Mesenchymal stem cell (in vitro differentiated cells and primary cell): ENCODE measurements at regions not wholly inside any gene's neighbourhood (a gene's known extent, or its start where the extent isn't known, plus 50 kb on each side); places are given as distances from the start of the nearest gene placed in this dataset.

Experiments
- DNase-seq: peaks from one replicate; pipeline ENCODE4 v3.0.0-alpha.2; 2013
- H2AFZ ChIP-seq: one replicate; pipeline ENCODE4 v1.6.1; 2013; ENCODE audit warnings: low read depth, mild to moderate bottlenecking, control low read depth, inconsistent platforms, low read length, moderate library complexity
- H2AK5ac ChIP-seq: 2 replicates; pipeline ENCODE4 v1.6.1; 2013; ENCODE audit warnings: low read length, moderate library complexity, mild to moderate bottlenecking, inconsistent platforms; ENCODE audit not compliant: severe bottlenecking
- H2BK120ac ChIP-seq: one replicate; pipeline ENCODE4 v1.6.1; 2013; ENCODE audit warnings: low read depth, mild to moderate bottlenecking, inconsistent platforms, low read length, moderate library complexity
- H2BK12ac ChIP-seq, 2 experiments: one replicate each; pipeline ENCODE4 v1.6.1; 2013; ENCODE audit warnings: inconsistent platforms in 2 of 2, low read length in 2 of 2, mild to moderate bottlenecking in 2 of 2, moderate library complexity in 2 of 2, control low read depth in 1 of 2
- H2BK15ac ChIP-seq: one replicate; pipeline ENCODE4 v1.6.1; 2013; ENCODE audit warnings: mild to moderate bottlenecking, low read depth, inconsistent platforms; ENCODE audit not compliant: poor library complexity, severe bottlenecking
- H2BK5ac ChIP-seq: 2 replicates; pipeline ENCODE4 v1.6.1; 2013; ENCODE audit warnings: low read depth, mild to moderate bottlenecking, low read length, control low read depth, inconsistent platforms; ENCODE audit not compliant: poor library complexity, severe bottlenecking
- H3K14ac ChIP-seq, 2 experiments: one replicate each; pipeline ENCODE4 v1.6.1; 2013; ENCODE audit warnings: inconsistent platforms in 2 of 2, low read length in 2 of 2, control low read depth in 1 of 2, mild to moderate bottlenecking in 1 of 2, moderate library complexity in 1 of 2
- H3K18ac ChIP-seq, 2 experiments: one replicate each; pipeline ENCODE4 v1.6.1; 2013; ENCODE audit warnings: inconsistent platforms in 2 of 2, low read length in 2 of 2, control low read depth in 1 of 2, low read depth in 1 of 2, mild to moderate bottlenecking in 1 of 2
- H3K23ac ChIP-seq, 2 experiments: one replicate each; pipeline ENCODE4 v1.6.1; 2013; ENCODE audit warnings: inconsistent platforms in 2 of 2, low read length in 2 of 2, mild to moderate bottlenecking in 2 of 2, moderate library complexity in 2 of 2, control low read depth in 1 of 2
- H3K27ac ChIP-seq: 2 replicates; pipeline ENCODE4 v1.5.1; 2013; ENCODE audit warnings: mild to moderate bottlenecking, moderate library complexity, low read length, control low read depth, inconsistent platforms; ENCODE audit not compliant: poor library complexity, severe bottlenecking
- H3K27me3 ChIP-seq, 2 experiments: 2 replicates each; pipeline versions ENCODE4 v1.6.1 to v1.7.0; 2013; ENCODE audit warnings: low read length in 2 of 2, mild to moderate bottlenecking in 2 of 2, moderate library complexity in 2 of 2, control low read depth in 1 of 2, inconsistent platforms in 1 of 2; ENCODE audit not compliant: control insufficient read depth in 1 of 2, insufficient read depth in 1 of 2
- H3K36me3 ChIP-seq, 2 experiments: 2 replicates each; pipeline versions ENCODE4 v1.6.1 to v1.7.0; 2013; ENCODE audit warnings: low read length in 2 of 2, control low read depth in 1 of 2, inconsistent platforms in 1 of 2, low read depth in 1 of 2, mild to moderate bottlenecking in 1 of 2; ENCODE audit not compliant: insufficient read depth in 2 of 2, control insufficient read depth in 1 of 2
- H3K4ac ChIP-seq, 2 experiments: one replicate each; pipeline ENCODE4 v1.6.1; 2013; ENCODE audit warnings: inconsistent platforms in 2 of 2, low read length in 2 of 2, mild to moderate bottlenecking in 2 of 2, moderate library complexity in 2 of 2, control low read depth in 1 of 2, low read depth in 1 of 2
- H3K4me1 ChIP-seq: 2 replicates; pipeline ENCODE4 v1.6.1; 2013; ENCODE audit warnings: low read depth, low read length, control low read depth; ENCODE audit not compliant: control insufficient read depth, insufficient read depth
- H3K4me2 ChIP-seq: 2 replicates; pipeline ENCODE4 v1.6.1; 2013; ENCODE audit warnings: low read length, mild to moderate bottlenecking, inconsistent platforms; ENCODE audit not compliant: poor library complexity, severe bottlenecking
- H3K4me3 ChIP-seq, 2 experiments: 2 replicates each; pipeline versions ENCODE4 v1.5.1 to v1.7.0; 2013; ENCODE audit warnings: low read length in 2 of 2, mild to moderate bottlenecking in 2 of 2, control low read depth in 1 of 2, low read depth in 1 of 2; ENCODE audit not compliant: insufficient read depth in 1 of 2
- H3K79me1 ChIP-seq: replicated peaks from 2 replicates; pipeline ENCODE4 v1.6.1; 2013; ENCODE audit warnings: mild to moderate bottlenecking, control low read depth, low read length, inconsistent platforms; ENCODE audit not compliant: poor library complexity, severe bottlenecking
- H3K9ac ChIP-seq: 2 replicates; pipeline ENCODE4 v1.7.0; 2013; ENCODE audit warnings: mild to moderate bottlenecking, low read length, moderate library complexity
- H3K9me3 ChIP-seq: 2 replicates; pipeline ENCODE4 v1.7.0; 2013; ENCODE audit warnings: mild to moderate bottlenecking, low read length; ENCODE audit not compliant: control insufficient read depth
- H4K8ac ChIP-seq: one replicate; pipeline ENCODE4 v1.6.1; 2013; ENCODE audit warnings: inconsistent platforms, mild to moderate bottlenecking, low read length, moderate library complexity
- H4K91ac ChIP-seq: one replicate; pipeline ENCODE4 v1.6.1; 2013; ENCODE audit warnings: mild to moderate bottlenecking, low read length, inconsistent platforms
- WGBS: methylation state at CpG from one replicate; pipeline ENCODE4 v1.1.7; 2013; ENCODE audit warnings: mixed read lengths; 5-methylcytosine and 5-hydroxymethylcytosine counted together

- Histone ChIP-seq H3K4me2 (no peak overlapping the region), H3K4me1 (no peaks in the 10 kb centered on the region), H3K23ac (no peak overlapping the region), H3K36me3 (no peaks in the 10 kb centered on the region), H3K4ac (no peak overlapping the region), H2BK15ac (no peak overlapping the region), H2AFZ (no peak overlapping the region), H3K9ac (no peak overlapping the region), H3K27me3 (no peaks in the 10 kb centered on the region), H2BK12ac (no peak overlapping the region), H3K27ac (no peak overlapping the region), H4K91ac (no peak overlapping the region), H3K18ac (no peak overlapping the region), H2BK120ac (no peak overlapping the region), H3K4me3 (no peak overlapping the region), H3K79me1 (no peaks in the 10 kb centered on the region), H3K9me3 (no peaks in the 10 kb centered on the region), H3K14ac (no peak overlapping the region), H2BK5ac (no peak overlapping the region), H4K8ac (no peak overlapping the region), H2AK5ac (no peak overlapping the region)
- no peak for DNase-seq
- WGBS: 67% methylated on average over 1 of the region's 3 CpGs
Measured at GRCh38 chr18:5646739-5647138, 102.9 kb upstream of the EPB41L3 start.

- WGBS: 85% methylated on average over 6 of the region's 7 CpGs
Measured at GRCh38 chr18:5643288-5643687, 99.5 kb upstream of the EPB41L3 start.

GRCh38 chr18:5640939-5641338 is 97.1 kb upstream of the EPB41L3 start:
- no peaks in the 10 kb centered on the region for H3K9me3 ChIP-seq
- H3K4me1 ChIP-seq: no peaks in the 10 kb centered on the region
- H2AFZ ChIP-seq: no peak overlapping the region
- H4K8ac ChIP-seq: no peak overlapping the region
- no peak overlapping the region for H2BK12ac ChIP-seq
- H2BK120ac ChIP-seq: no peak overlapping the region
- H3K27me3 ChIP-seq: peaks cover 0 to 21% of the 10 kb centered on the region in 2 experiments
- H2AK5ac ChIP-seq: no peak overlapping the region
- H3K27ac ChIP-seq: no peak overlapping the region
- no peak overlapping the region for H3K23ac ChIP-seq
- H3K36me3 ChIP-seq: no peaks in the 10 kb centered on the region
- no peak overlapping the region for H3K4me3 ChIP-seq
- no peak overlapping the region for H3K9ac ChIP-seq
- no peak overlapping the region for H2BK5ac ChIP-seq
- H3K14ac ChIP-seq: no peak overlapping the region
- no peaks in the 10 kb centered on the region for H3K79me1 ChIP-seq
- H3K4me2 ChIP-seq: no peak overlapping the region
- no peak overlapping the region for H2BK15ac ChIP-seq
- 59% methylated on average over 11 of the region's 12 CpGs for WGBS
- H4K91ac ChIP-seq: no peak overlapping the region
- H3K4ac ChIP-seq: no peak overlapping the region
- DNase-seq: no peak
- no peak overlapping the region for H3K18ac ChIP-seq

More at GRCh38 chr18:5643288-5643687, 99.5 kb upstream of the EPB41L3 start:
- no peak overlapping the region for H2BK12ac ChIP-seq
- H3K4me1 ChIP-seq: no peaks in the 10 kb centered on the region
- no peaks in the 10 kb centered on the region for H3K36me3 ChIP-seq
- no peak overlapping the region for H4K8ac ChIP-seq
- no peak overlapping the region for H2BK5ac ChIP-seq
- H3K23ac ChIP-seq: no peak overlapping the region
- H2BK120ac ChIP-seq: no peak overlapping the region
- H3K4ac ChIP-seq: no peak overlapping the region
- H2BK15ac ChIP-seq: no peak overlapping the region
- H3K27me3 ChIP-seq: peaks cover 0 to 17% of the 10 kb centered on the region in 2 experiments
- no peak overlapping the region for H3K9ac ChIP-seq
- H4K91ac ChIP-seq: no peak overlapping the region
- no peaks in the 10 kb centered on the region for H3K79me1 ChIP-seq
- no peak overlapping the region for H2AK5ac ChIP-seq
- H2AFZ ChIP-seq: no peak overlapping the region
- no peaks in the 10 kb centered on the region for H3K9me3 ChIP-seq
- H3K4me2 ChIP-seq: no peak overlapping the region
- no peak overlapping the region for H3K18ac ChIP-seq
- no peak overlapping the region for H3K27ac ChIP-seq
- DNase-seq: no peak
- H3K14ac ChIP-seq: no peak overlapping the region
- H3K4me3 ChIP-seq: no peak overlapping the region

- Histone ChIP-seq H3K27ac (no peak overlapping the region), H3K4ac (no peak overlapping the region), H3K9me3 (no peaks in the 10 kb centered on the region), H2BK5ac (no peak overlapping the region), H3K27me3 (peaks cover 0 to 21% of the 10 kb centered on the region in 2 experiments), H3K18ac (no peak overlapping the region), H2BK12ac (no peak overlapping the region), H3K4me1 (no peaks in the 10 kb centered on the region), H3K36me3 (no peaks in the 10 kb centered on the region), H4K91ac (no peak overlapping the region), H2BK120ac (no peak overlapping the region), H2BK15ac (no peak overlapping the region), H2AFZ (no peak overlapping the region), H3K79me1 (no peaks in the 10 kb centered on the region), H3K23ac (no peak overlapping the region), H3K4me2 (no peak overlapping the region), H3K4me3 (no peak overlapping the region), H2AK5ac (no peak overlapping the region), H3K14ac (no peak overlapping the region), H3K9ac (no peak overlapping the region), H4K8ac (no peak overlapping the region)
- no peak for DNase-seq
- WGBS: 77% methylated on average over 2 of the region's 2 CpGs
Measured at GRCh38 chr18:5639131-5639530, 95.3 kb upstream of the EPB41L3 start.
